Cardiac muscle cell (in vitro differentiated cells and primary cell): ENCODE measurements at regions not wholly inside any gene's neighbourhood (a gene's known extent, or its start where the extent isn't known, plus 50 kb on each side); places are given as distances from the start of the nearest gene placed in this dataset.

Experiments
- DNase-seq, 2 donors: peaks; one replicate each; pipeline versions ENCODE4 v3.0.0 to v3.0.0-alpha.2; 2010 to 2017; ENCODE audit warnings: low read depth in 1 of 2, low spot score in 1 of 2
- H3K27ac ChIP-seq: fragments of 200-600 bp; sonication (generic); 2 replicates; pipeline ENCODE4 v1.5.1; 2016
- H3K27me3 ChIP-seq: fragments of 200-600 bp; sonication (generic); 2 replicates; pipeline ENCODE4 v1.6.0; 2016; ENCODE audit warnings: control low read depth
- H3K36me3 ChIP-seq: fragments of 200-600 bp; sonication (generic); 2 replicates; pipeline ENCODE4 v1.5.1; 2016; ENCODE audit warnings: control low read depth
- H3K4me1 ChIP-seq: fragments of 200-600 bp; sonication (generic); 2 replicates; pipeline ENCODE4 v1.8.1; 2017; ENCODE audit warnings: low read depth, mild to moderate bottlenecking, mixed run types
- H3K4me3 ChIP-seq: fragments of 200-600 bp; sonication (generic); 2 replicates; pipeline ENCODE4 v1.5.1; 2016; ENCODE audit warnings: mild to moderate bottlenecking
- H3K9me3 ChIP-seq: fragments of 200-600 bp; sonication (generic); 2 replicates; pipeline ENCODE4 v1.5.1; 2017; ENCODE audit warnings: low read depth, mild to moderate bottlenecking, control low read depth
- TF ChIP-seq, protein P1 (sequence below): IDR thresholded peaks from 2 replicates; pipeline ENCODE4 v1.5.1; 2012; ENCODE audit warnings: low read depth, mild to moderate bottlenecking, low read length

GRCh38 chr13:50444726-50445125 is 398.8 kb downstream of the DLEU7 start:
- TF ChIP-seq, protein P1, sequence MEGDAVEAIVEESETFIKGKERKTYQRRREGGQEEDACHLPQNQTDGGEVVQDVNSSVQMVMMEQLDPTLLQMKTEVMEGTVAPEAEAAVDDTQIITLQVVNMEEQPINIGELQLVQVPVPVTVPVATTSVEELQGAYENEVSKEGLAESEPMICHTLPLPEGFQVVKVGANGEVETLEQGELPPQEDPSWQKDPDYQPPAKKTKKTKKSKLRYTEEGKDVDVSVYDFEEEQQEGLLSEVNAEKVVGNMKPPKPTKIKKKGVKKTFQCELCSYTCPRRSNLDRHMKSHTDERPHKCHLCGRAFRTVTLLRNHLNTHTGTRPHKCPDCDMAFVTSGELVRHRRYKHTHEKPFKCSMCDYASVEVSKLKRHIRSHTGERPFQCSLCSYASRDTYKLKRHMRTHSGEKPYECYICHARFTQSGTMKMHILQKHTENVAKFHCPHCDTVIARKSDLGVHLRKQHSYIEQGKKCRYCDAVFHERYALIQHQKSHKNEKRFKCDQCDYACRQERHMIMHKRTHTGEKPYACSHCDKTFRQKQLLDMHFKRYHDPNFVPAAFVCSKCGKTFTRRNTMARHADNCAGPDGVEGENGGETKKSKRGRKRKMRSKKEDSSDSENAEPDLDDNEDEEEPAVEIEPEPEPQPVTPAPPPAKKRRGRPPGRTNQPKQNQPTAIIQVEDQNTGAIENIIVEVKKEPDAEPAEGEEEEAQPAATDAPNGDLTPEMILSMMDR: no peak
- H3K9me3 ChIP-seq: no peaks in the 10 kb centered on the region
- no peaks in the 10 kb centered on the region for H3K36me3 ChIP-seq
- H3K27me3 ChIP-seq: no peaks in the 10 kb centered on the region
- H3K4me1 ChIP-seq: peaks cover 12% of the 10 kb centered on the region
- no peak for DNase-seq
- H3K27ac ChIP-seq: no peak overlapping the region
- no peak overlapping the region for H3K4me3 ChIP-seq

GRCh38 chr13:50446611-50447010 is 396.9 kb downstream of the DLEU7 start:
- H3K4me1 ChIP-seq: peaks cover 12% of the 10 kb centered on the region
- H3K4me3 ChIP-seq: no peak overlapping the region
- TF ChIP-seq, protein P1: no peak
- no peaks in the 10 kb centered on the region for H3K36me3 ChIP-seq
- no peak overlapping the region for H3K27ac ChIP-seq
- no peak for DNase-seq
- no peaks in the 10 kb centered on the region for H3K27me3 ChIP-seq
- H3K9me3 ChIP-seq: no peaks in the 10 kb centered on the region

GRCh38 chr13:50448535-50448998 is 394.9 kb downstream of the DLEU7 start:
- H3K4me1 ChIP-seq: peaks cover 12% of the 10 kb centered on the region
- H3K36me3 ChIP-seq: no peaks in the 10 kb centered on the region
- no peaks in the 10 kb centered on the region for H3K9me3 ChIP-seq
- H3K27me3 ChIP-seq: no peaks in the 10 kb centered on the region
- no peak overlapping the region for H3K27ac ChIP-seq
- TF ChIP-seq, protein P1: no peak
- no peak overlapping the region for H3K4me3 ChIP-seq
- DNase-seq: no peak

- TF ChIP-seq, protein P1: no peak
These were observed 394.0 kb downstream of the DLEU7 start for GRCh38 chr13:50449465-50449864.

GRCh38 chr13:50450279-50450678 is 393.2 kb downstream of the DLEU7 start:
- Histone ChIP-seq H3K27me3 (no peaks in the 10 kb centered on the region), H3K4me1 (peaks cover 13% of the 10 kb centered on the region), H3K9me3 (no peaks in the 10 kb centered on the region), H3K27ac (no peak overlapping the region), H3K4me3 (no peak overlapping the region), H3K36me3 (no peaks in the 10 kb centered on the region)
- no peak for DNase-seq
- TF ChIP-seq, protein P1: no peak

More at GRCh38 chr13:50449465-50449864, 394.0 kb downstream of the DLEU7 start:
- Histone ChIP-seq H3K4me3 (no peak overlapping the region), H3K9me3 (no peaks in the 10 kb centered on the region), H3K27me3 (no peaks in the 10 kb centered on the region), H3K27ac (no peak overlapping the region), H3K4me1 (peaks cover 17% of the 10 kb centered on the region), H3K36me3 (no peaks in the 10 kb centered on the region)
- no peak for DNase-seq

- no peak overlapping the region for H3K27ac ChIP-seq
- peak in 1 of 2 donors; percentile 17 for DNase-seq
- no peaks in the 10 kb centered on the region for H3K36me3 ChIP-seq
- no peaks in the 10 kb centered on the region for H3K9me3 ChIP-seq
- no peak overlapping the region for H3K4me3 ChIP-seq
- TF ChIP-seq, protein P1: no peak
- no peaks in the 10 kb centered on the region for H3K27me3 ChIP-seq
- peaks cover 6% of the 10 kb centered on the region for H3K4me1 ChIP-seq
These were observed 391.9 kb downstream of the DLEU7 start for GRCh38 chr13:50451609-50452008.
